Upper lobe of left lung (tissue), 6 donors: ENCODE measurements at regions not wholly inside any gene's neighbourhood (a gene's known extent, or its start where the extent isn't known, plus 50 kb on each side); places are given as distances from the start of the nearest gene placed in this dataset.

ENCODE experiments used
- ATAC-seq, 2 donors: fragments of 200-7000 bp; cut with Tn5 transposase; one replicate each; pipeline ENCODE4 v1.9.1; 2022; ENCODE audit warnings: mild to moderate bottlenecking in 2 of 2, moderate library complexity in 2 of 2; ENCODE audit not compliant: low FRiP score in 2 of 2
- DNase-seq, 2 donors: peaks; one replicate each; pipeline ENCODE4 v3.0.0-alpha.2; 2019 to 2020
- H3K27ac ChIP-seq, 4 donors: fragments of 200-600 bp; sonication (generic); one replicate each; pipeline ENCODE4 v1.5.1; 2016 to 2019
- H3K27me3 ChIP-seq, 4 donors: fragments of 200-600 bp; sonication (generic); one replicate each; pipeline ENCODE4 v1.5.1; 2017 to 2019
- H3K36me3 ChIP-seq, 4 donors: fragments of 200-600 bp; sonication (generic); one replicate each; pipeline ENCODE4 v1.5.1; 2016 to 2019
- H3K4me1 ChIP-seq, 4 donors: fragments of 200-600 bp; sonication (generic); one replicate each; pipeline ENCODE4 v1.5.1; 2018 to 2019
- H3K4me3 ChIP-seq, 4 donors: fragments of 200-600 bp; sonication (generic); one replicate each; pipeline ENCODE4 v1.5.1; 2017 to 2019; ENCODE audit warnings: mild to moderate bottlenecking in 2 of 4, moderate library complexity in 1 of 4
- H3K9me3 ChIP-seq, 4 donors: fragments of 200-600 bp; sonication (generic); one replicate each; pipeline ENCODE4 v1.5.1; 2018 to 2019
- CTCF ChIP-seq, 6 experiments: fragments of 450-650 bp in 4 of 6; fragments of 200-600 bp in 2 of 6; sonication (generic) in 2 of 6; IDR thresholded peaks; one replicate each; pipeline ENCODE4 v1.5.1; 2016 to 2019; ENCODE audit warnings: antibody characterized with exemption in 6 of 6
- EP300 ChIP-seq, 4 donors: sonication (generic); formaldehyde crosslinking; IDR thresholded peaks; one replicate each; pipeline ENCODE4 v1.5.1; 2017; ENCODE audit warnings: antibody characterized with exemption in 4 of 4, control low read depth in 2 of 4
- POLR2A ChIP-seq, 4 donors: fragments of 450-650 bp; IDR thresholded peaks; one replicate each; pipeline ENCODE4 v1.5.1; 2016 to 2017; ENCODE audit warnings: antibody characterized with exemption in 4 of 4, mild to moderate bottlenecking in 2 of 4
- POLR2AphosphoS5 ChIP-seq, 2 donors: sonication (generic); formaldehyde crosslinking; IDR thresholded peaks; one replicate each; pipeline ENCODE4 v1.5.1; 2017; ENCODE audit warnings: antibody characterized with exemption in 2 of 2
- WGBS, 2 donors: methylation state at CpG; one replicate each; pipeline ENCODE4 v1.1.5; 2017 to 2018; 5-methylcytosine and 5-hydroxymethylcytosine counted together
- donor health status: DM: no; HTN: no; CAD: no; lungs with moderate emphysema.
- donor health status: DM: no; HTN: yes; CAD: no; lungs with severe emphysema.

- no peak for ATAC-seq
- no peak overlapping the region for H3K27ac ChIP-seq
- no peak for TF ChIP-seq CTCF (IDR thresholded peaks at IDR 0.05)
- TF ChIP-seq POLR2A (IDR thresholded peaks at IDR 0.05) = no peak
- no peak for TF ChIP-seq POLR2AphosphoS5 (IDR thresholded peaks at IDR 0.05)
- TF ChIP-seq EP300 (IDR thresholded peaks at IDR 0.05) = no peak
- no peaks in the 10 kb centered on the region for H3K36me3 ChIP-seq
- no peak overlapping the region for H3K4me3 ChIP-seq
- DNase-seq = no peak
- no peaks in the 10 kb centered on the region for H3K27me3 ChIP-seq
- peaks cover 0 to 17% (median 6%) of the 10 kb centered on the region in 4 donors for H3K9me3 ChIP-seq
- no peaks in the 10 kb centered on the region for H3K4me1 ChIP-seq
- WGBS, 2 donors = 83 to 91% methylated on average over 4 of the region's 4 CpGs
Measured at GRCh38 chr6:50921968-50922367, 103.3 kb downstream of the TFAP2B start.

- WGBS, 2 donors = 0% methylated on average over 1 of the region's 1 CpG
- H3K27me3 ChIP-seq = no peaks in the 10 kb centered on the region
- no peaks in the 10 kb centered on the region for H3K36me3 ChIP-seq
- no peak for DNase-seq
- peaks cover 0 to 17% (median 6%) of the 10 kb centered on the region in 4 donors for H3K9me3 ChIP-seq
- ATAC-seq = no peak
- TF ChIP-seq CTCF (IDR thresholded peaks at IDR 0.05) (no peak), EP300 (IDR thresholded peaks at IDR 0.05) (no peak), POLR2AphosphoS5 (IDR thresholded peaks at IDR 0.05) (no peak), POLR2A (IDR thresholded peaks at IDR 0.05) (no peak)
- H3K27ac ChIP-seq = no peak overlapping the region
- H3K4me3 ChIP-seq = no peak overlapping the region
- H3K4me1 ChIP-seq = no peaks in the 10 kb centered on the region
Measured at GRCh38 chr6:50922579-50923525, 104.2 kb downstream of the TFAP2B start.

GRCh38 chr6:50924758-50925157 is 106.1 kb downstream of the TFAP2B start:
- no peaks in the 10 kb centered on the region for H3K27me3 ChIP-seq
- WGBS, 2 donors = 45 to 49% methylated on average over 3 of the region's 3 CpGs
- H3K4me1 ChIP-seq = no peaks in the 10 kb centered on the region
- H3K4me3 ChIP-seq = no peak overlapping the region
- no peak for TF ChIP-seq EP300 (IDR thresholded peaks at IDR 0.05)
- no peak for TF ChIP-seq CTCF (IDR thresholded peaks at IDR 0.05)
- no peak for TF ChIP-seq POLR2AphosphoS5 (IDR thresholded peaks at IDR 0.05)
- TF ChIP-seq POLR2A (IDR thresholded peaks at IDR 0.05) = no peak
- no peak overlapping the region for H3K27ac ChIP-seq
- DNase-seq = no peak
- no peaks in the 10 kb centered on the region for H3K36me3 ChIP-seq
- ATAC-seq = no peak
- peaks cover 0 to 17% (median 6%) of the 10 kb centered on the region in 4 donors for H3K9me3 ChIP-seq

GRCh38 chr6:50925548-50925947 is 106.9 kb downstream of the TFAP2B start:
- H3K4me1 ChIP-seq = no peaks in the 10 kb centered on the region
- no peak for TF ChIP-seq CTCF (IDR thresholded peaks at IDR 0.05)
- TF ChIP-seq POLR2A (IDR thresholded peaks at IDR 0.05) = no peak
- no peak for TF ChIP-seq EP300 (IDR thresholded peaks at IDR 0.05)
- TF ChIP-seq POLR2AphosphoS5 (IDR thresholded peaks at IDR 0.05) = no peak
- H3K4me3 ChIP-seq = no peak overlapping the region
- DNase-seq = no peak
- H3K27ac ChIP-seq = no peak overlapping the region
- peaks cover 0 to 17% (median 6%) of the 10 kb centered on the region in 4 donors for H3K9me3 ChIP-seq
- H3K36me3 ChIP-seq = no peaks in the 10 kb centered on the region
- no peaks in the 10 kb centered on the region for H3K27me3 ChIP-seq
- ATAC-seq = no peak
